ENCODE measurements at regions not wholly inside any gene's neighbourhood (a gene's known extent, or its start where the extent isn't known, plus 50 kb on each side); places are given as distances from the start of the nearest gene placed in this dataset.
"Not testable (repeated sequence)": the region's sequence is repeated elsewhere in the genome, so short reads cannot be mapped to it uniquely, and the experiment has no call there.

GRCh38 chr7:14071045-14071444, 81.6 kb upstream of the ETV1 start:
- Histone ChIP-seq H3K4me1 (no peaks in the 10 kb centered on the region), H3K27ac (no peak overlapping the region), H3K4me3 (no peak overlapping the region), H3K36me3 (no peaks in the 10 kb centered on the region), H3K9me3 (no peaks in the 10 kb centered on the region), H3K27me3 (no peaks in the 10 kb centered on the region)
- DNase-seq: no peak
- TF ChIP-seq CTCF (IDR thresholded peaks at IDR 0.05): no peak
- TF ChIP-seq POLR2A (IDR thresholded peaks at IDR 0.05): no peak
- intact Hi-C loops (cut with DNase I): no loop called here
- 48% methylated on average over 3 of the region's 4 CpGs for WGBS (ENCODE audit: insufficient coverage, low coverage, low lambda C conversion rate, missing lambda C conversion rate)
- no peak for ATAC-seq

- DNase-seq: no peak
- H3K27me3 ChIP-seq: no peaks in the 10 kb centered on the region
- no peaks in the 10 kb centered on the region for H3K36me3 ChIP-seq
- no peak for ATAC-seq
- no peaks in the 10 kb centered on the region for H3K4me1 ChIP-seq
- WGBS (ENCODE audit: insufficient coverage, low coverage, low lambda C conversion rate, missing lambda C conversion rate): 62% methylated on average over 4 of the region's 5 CpGs
- H3K4me3 ChIP-seq: no peak overlapping the region
- TF ChIP-seq POLR2A (IDR thresholded peaks at IDR 0.05) (no peak), CTCF (IDR thresholded peaks at IDR 0.05) (no peak)
- intact Hi-C loops (cut with DNase I): no loop called here
- no peak overlapping the region for H3K27ac ChIP-seq
- no peaks in the 10 kb centered on the region for H3K9me3 ChIP-seq
Observed at GRCh38 chr7:14069961-14070360, 80.5 kb upstream of the ETV1 start.

- DNase-seq: not testable (repeated sequence)
- 91% methylated on average over 3 of the region's 8 CpGs for WGBS (ENCODE audit: insufficient coverage, low coverage, low lambda C conversion rate, missing lambda C conversion rate)
Observed at GRCh38 chr7:14066783-14067182, 77.3 kb upstream of the ETV1 start.

GRCh38 chr7:14065286-14065685, 75.8 kb upstream of the ETV1 start:
- H3K27ac ChIP-seq: no peak overlapping the region
- WGBS (ENCODE audit: insufficient coverage, low coverage, low lambda C conversion rate, missing lambda C conversion rate): 54% methylated on average over 5 of the region's 5 CpGs
- H3K9me3 ChIP-seq: no peaks in the 10 kb centered on the region
- no peak overlapping the region for H3K4me3 ChIP-seq
- intact Hi-C loops (cut with DNase I): no loop called here
- DNase-seq: no peak
- H3K27me3 ChIP-seq: no peaks in the 10 kb centered on the region
- ATAC-seq: no peak
- H3K4me1 ChIP-seq: no peaks in the 10 kb centered on the region
- H3K36me3 ChIP-seq: no peaks in the 10 kb centered on the region
- TF ChIP-seq POLR2A (IDR thresholded peaks at IDR 0.05) (no peak), CTCF (IDR thresholded peaks at IDR 0.05) (no peak)

More at GRCh38 chr7:14066783-14067182, 77.3 kb upstream of the ETV1 start:
- H3K27me3 ChIP-seq; intact Hi-C loops (cut with DNase I); H3K9me3 ChIP-seq; H3K4me1 ChIP-seq; H3K4me3 ChIP-seq; ATAC-seq; H3K27ac ChIP-seq; H3K36me3 ChIP-seq: not testable (repeated sequence)

GRCh38 chr7:14055813-14056212, 66.3 kb upstream of the ETV1 start:
- H3K4me1 ChIP-seq: no peaks in the 10 kb centered on the region
- DNase-seq: no peak
- no peak overlapping the region for H3K27ac ChIP-seq
- no peaks in the 10 kb centered on the region for H3K9me3 ChIP-seq
- intact Hi-C loops (cut with DNase I): no loop called here
- ATAC-seq: no peak
- TF ChIP-seq CTCF (IDR thresholded peaks at IDR 0.05) (no peak), POLR2A (IDR thresholded peaks at IDR 0.05) (no peak)
- 63% methylated on average over 4 of the region's 4 CpGs for WGBS (ENCODE audit: insufficient coverage, low coverage, low lambda C conversion rate, missing lambda C conversion rate)
- H3K36me3 ChIP-seq: no peaks in the 10 kb centered on the region
- H3K27me3 ChIP-seq: no peaks in the 10 kb centered on the region
- H3K4me3 ChIP-seq: no peak overlapping the region
